ENCODE measurements at regions not wholly inside any gene's neighbourhood (a gene's known extent, or its start where the extent isn't known, plus 50 kb on each side); places are given as distances from the start of the nearest gene placed in this dataset.

- peak; percentile 51 for DNase-seq
Measured at GRCh38 chr11:69918938-69919650, 99.9 kb upstream of the FGF3 start.

DNA sequence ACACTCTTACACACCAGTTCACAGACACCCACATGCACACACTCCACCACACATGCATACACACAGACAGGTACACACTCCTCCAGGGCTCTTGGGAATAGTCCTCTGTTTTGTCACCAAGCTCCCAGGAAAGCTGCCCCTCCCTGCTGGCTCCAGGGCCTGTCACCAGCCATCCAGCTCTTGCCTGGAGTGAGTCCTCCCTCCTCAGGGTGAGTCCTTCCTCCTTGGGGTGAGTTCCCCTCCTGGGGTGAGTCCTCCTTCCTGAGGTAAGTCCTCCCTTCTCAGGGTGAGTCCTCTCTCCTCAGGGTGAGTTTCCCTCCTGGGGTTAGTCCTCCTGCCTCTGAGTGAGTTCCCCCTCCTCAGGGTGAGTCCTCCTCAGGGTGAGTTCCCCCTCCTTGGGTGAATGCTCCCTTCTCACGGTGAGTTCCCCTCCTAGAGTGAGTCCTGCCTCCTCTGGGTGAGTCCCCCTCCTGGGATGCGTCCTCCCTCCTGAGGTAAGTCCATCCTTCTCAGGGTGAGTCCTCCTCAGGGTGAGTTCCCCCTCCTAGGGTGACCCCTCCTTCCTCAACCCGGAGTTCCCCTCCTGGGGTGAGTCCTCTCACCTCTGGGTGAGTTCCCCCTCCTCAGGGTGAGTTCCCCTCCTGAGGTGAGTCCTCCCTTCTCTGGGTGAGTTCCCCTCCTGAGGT lies 100.6 kb upstream of the FGF3 start:
- no peak for DNase-seq

- DNase-seq, result no peak
Measured at GRCh38 chr11:69920345-69921127, 101.3 kb upstream of the FGF3 start.

GRCh38 chr11:69921128-69922014 lies 102.2 kb upstream of the FGF3 start:
- no peak for DNase-seq

GRCh38 chr11:69922015-69922595 lies 102.9 kb upstream of the FGF3 start:
- DNase-seq, result no peak

- DNase-seq, result no peak
Measured at GRCh38 chr11:69922596-69923111, 103.4 kb upstream of the FGF3 start.

- no peak for DNase-seq
Measured at GRCh38 chr11:69923196-69923595, 104.0 kb upstream of the FGF3 start.

DNA sequence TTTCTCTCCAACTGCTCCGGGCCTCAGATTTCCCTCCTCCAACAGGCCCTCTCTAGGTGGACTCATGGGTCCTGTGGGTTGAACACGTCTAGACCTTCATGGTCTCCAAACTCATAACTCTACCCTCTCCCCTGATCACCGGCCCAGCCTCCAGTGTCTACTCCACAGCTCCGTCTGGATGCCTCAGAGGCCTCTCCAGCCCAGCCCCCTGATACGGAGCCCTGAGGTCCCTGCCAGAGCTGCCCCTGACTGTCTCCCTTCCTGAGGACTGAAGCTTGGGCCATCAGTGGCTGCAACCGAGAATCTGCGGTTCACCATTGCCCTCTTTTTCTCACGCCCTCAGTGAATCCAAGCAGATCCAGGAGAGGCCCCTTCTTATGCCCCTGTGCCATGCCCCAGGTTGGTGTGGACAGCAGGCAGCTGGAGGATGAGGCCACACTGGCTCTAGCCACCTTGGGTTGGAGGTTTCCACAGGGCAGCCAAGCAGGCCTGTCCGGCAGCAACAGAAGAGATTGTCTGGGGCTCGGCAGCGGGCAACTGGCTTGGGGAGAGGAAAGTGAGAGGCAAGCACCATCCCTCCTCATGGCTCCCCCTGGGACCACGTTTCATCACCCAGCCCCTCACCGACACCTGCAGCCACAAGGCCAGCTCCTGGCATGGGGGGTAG lies 104.6 kb upstream of the FGF3 start:
- DNase-seq, result no peak

GRCh38 chr11:69924308-69925161 lies 105.3 kb upstream of the FGF3 start:
- DNase-seq, result no peak

GRCh38 chr11:69925366-69926196 lies 106.4 kb upstream of the FGF3 start:
- DNase-seq, result no peak

DNA sequence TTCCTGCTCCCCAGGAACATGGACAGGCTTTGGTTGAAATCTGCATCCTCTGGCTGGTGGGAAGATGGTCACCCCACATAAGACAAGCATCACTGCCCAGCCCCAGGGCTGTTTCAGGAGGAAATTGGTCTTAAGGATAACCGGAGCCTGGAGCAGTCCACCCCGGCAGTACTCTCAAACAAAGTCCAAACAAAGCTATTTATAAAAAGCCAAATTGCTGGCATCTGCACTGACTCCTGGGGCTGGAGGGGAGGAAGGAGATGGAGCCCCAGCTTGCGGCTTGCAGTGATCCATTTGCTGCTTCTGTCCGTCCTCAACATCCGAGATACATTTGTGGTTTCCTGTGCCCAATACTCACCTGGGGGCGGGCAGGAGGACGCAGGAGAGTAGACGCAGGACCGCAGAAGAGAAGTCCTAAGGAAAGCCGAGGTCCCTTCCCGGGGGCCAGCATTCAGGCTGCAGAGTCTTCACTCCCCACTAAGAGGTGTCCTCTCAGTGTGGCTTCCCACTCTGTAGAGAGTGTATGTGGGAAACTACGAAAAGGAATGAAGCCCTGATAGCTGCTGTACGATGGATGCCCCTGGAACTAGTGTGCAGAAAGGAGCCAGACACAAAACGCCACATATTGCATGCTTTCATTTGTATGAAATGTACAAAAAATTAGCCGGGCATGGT lies 107.3 kb upstream of the FGF3 start:
- DNase-seq, result no peak

- DNase-seq, result no peak
Measured at GRCh38 chr11:69928121-69928520, 108.9 kb upstream of the FGF3 start.

GRCh38 chr11:69928975-69929374 lies 109.8 kb upstream of the FGF3 start:
- no peak for DNase-seq

GRCh38 chr11:69930081-69931059 lies 111.2 kb upstream of the FGF3 start:
- DNase-seq, result no peak

- no peak for DNase-seq
Measured at GRCh38 chr11:69931060-69931910, 112.1 kb upstream of the FGF3 start.

- DNase-seq, result no peak
Measured at GRCh38 chr11:69931994-69932910, 113.0 kb upstream of the FGF3 start.
